ENCODE measurements at regions not wholly inside any gene's neighbourhood (a gene's known extent, or its start where the extent isn't known, plus 50 kb on each side); places are given as distances from the start of the nearest gene placed in this dataset.
A peak's percentile ranks its signal among the peaks of the same experiment; 100 is the strongest.
"Not testable (repeated sequence)": the region's sequence is repeated elsewhere in the genome, so short reads cannot be mapped to it uniquely, and the experiment has no call there.

GRCh38 chr11:82034527-82034926 lies 699.1 kb downstream of the FAM181B start:
- H2AFZ ChIP-seq (ENCODE audit: low read depth, low read length): no peak overlapping the region
- no peak overlapping the region for H3K27ac ChIP-seq (ENCODE audit: low read length, poor library complexity, severe bottlenecking)
- H3K9ac ChIP-seq (ENCODE audit: low read length): no peak overlapping the region
- no peak overlapping the region for H3K18ac ChIP-seq (ENCODE audit: low read depth in 1 of 2, low read length in 2 of 2)
- H4K8ac ChIP-seq (ENCODE audit: low read length): no peak overlapping the region
- H2BK5ac ChIP-seq (ENCODE audit: low read depth, low read length, poor library complexity, severe bottlenecking): no peak overlapping the region
- no peak overlapping the region for H2AK5ac ChIP-seq (ENCODE audit: low read length, severe bottlenecking)
- H4K91ac ChIP-seq (ENCODE audit: low read length): no peak overlapping the region
- H3K27me3 ChIP-seq (ENCODE audit: control insufficient read depth in 1 of 2, insufficient read depth in 1 of 2, low read length in 2 of 2): no peaks in the 10 kb centered on the region
- no peak overlapping the region for H2BK120ac ChIP-seq (ENCODE audit: low read depth, low read length)
- H3K79me1 ChIP-seq (replicated peaks; ENCODE audit: low read length, poor library complexity, severe bottlenecking): no peaks in the 10 kb centered on the region
- no peak overlapping the region for H2BK12ac ChIP-seq (ENCODE audit: low read length in 2 of 2)
- H3K4me3 ChIP-seq (ENCODE audit: insufficient read depth in 1 of 2, low read depth in 1 of 2, low read length in 2 of 2): no peak overlapping the region
- H3K4me2 ChIP-seq (ENCODE audit: low read length, poor library complexity, severe bottlenecking): no peak overlapping the region
- no peaks in the 10 kb centered on the region for H3K4me1 ChIP-seq (ENCODE audit: control insufficient read depth, insufficient read depth, low read depth, low read length)
- no peak for DNase-seq
- no peak overlapping the region for H3K4ac ChIP-seq (ENCODE audit: low read depth in 1 of 2, low read length in 2 of 2)
- no peaks in the 10 kb centered on the region for H3K9me3 ChIP-seq (ENCODE audit: control insufficient read depth, low read length)
- H2BK15ac ChIP-seq (ENCODE audit: low read depth, poor library complexity, severe bottlenecking): no peak overlapping the region
- no peaks in the 10 kb centered on the region for H3K36me3 ChIP-seq (ENCODE audit: control insufficient read depth in 1 of 2, insufficient read depth in 2 of 2, low read depth in 1 of 2, low read length in 2 of 2)
- no peak overlapping the region for H3K23ac ChIP-seq (ENCODE audit: low read length in 2 of 2)
- WGBS: no CpG with 5 or more reads among the region's 1 CpG
- H3K14ac ChIP-seq (ENCODE audit: low read length in 2 of 2): no peak overlapping the region

- not testable (repeated sequence) for H3K14ac ChIP-seq (ENCODE audit: low read length in 2 of 2); H3K79me1 ChIP-seq (replicated peaks; ENCODE audit: low read length, poor library complexity, severe bottlenecking); H3K18ac ChIP-seq (ENCODE audit: low read depth in 1 of 2, low read length in 2 of 2); H3K4me1 ChIP-seq (ENCODE audit: control insufficient read depth, insufficient read depth, low read depth, low read length); H3K4ac ChIP-seq (ENCODE audit: low read depth in 1 of 2, low read length in 2 of 2); H3K9ac ChIP-seq (ENCODE audit: low read length); H2BK5ac ChIP-seq (ENCODE audit: low read depth, low read length, poor library complexity, severe bottlenecking); H3K27me3 ChIP-seq (ENCODE audit: control insufficient read depth in 1 of 2, insufficient read depth in 1 of 2, low read length in 2 of 2); H4K91ac ChIP-seq (ENCODE audit: low read length); H2BK120ac ChIP-seq (ENCODE audit: low read depth, low read length); H3K4me2 ChIP-seq (ENCODE audit: low read length, poor library complexity, severe bottlenecking); H3K36me3 ChIP-seq (ENCODE audit: control insufficient read depth in 1 of 2, insufficient read depth in 2 of 2, low read depth in 1 of 2, low read length in 2 of 2); H2AFZ ChIP-seq (ENCODE audit: low read depth, low read length); H2BK15ac ChIP-seq (ENCODE audit: low read depth, poor library complexity, severe bottlenecking); H2AK5ac ChIP-seq (ENCODE audit: low read length, severe bottlenecking); DNase-seq; H3K27ac ChIP-seq (ENCODE audit: low read length, poor library complexity, severe bottlenecking); H3K23ac ChIP-seq (ENCODE audit: low read length in 2 of 2); H4K8ac ChIP-seq (ENCODE audit: low read length); H2BK12ac ChIP-seq (ENCODE audit: low read length in 2 of 2); H3K4me3 ChIP-seq (ENCODE audit: insufficient read depth in 1 of 2, low read depth in 1 of 2, low read length in 2 of 2); H3K9me3 ChIP-seq (ENCODE audit: control insufficient read depth, low read length)
- 85% methylated on average over 9 of the region's 9 CpGs for WGBS
These were observed 706.3 kb downstream of the FAM181B start for GRCh38 chr11:82027335-82027734.

- no CpG with 5 or more reads among the region's 1 CpG for WGBS
- H3K9me3 ChIP-seq (ENCODE audit: control insufficient read depth, low read length): no peaks in the 10 kb centered on the region
These were observed 708.9 kb downstream of the FAM181B start for GRCh38 chr11:82024760-82025159.

GRCh38 chr11:82012276-82012675 lies 721.4 kb downstream of the FAM181B start:
- Histone ChIP-seq H3K79me1 (replicated peaks; ENCODE audit: low read length, poor library complexity, severe bottlenecking) (no peaks in the 10 kb centered on the region), H3K9me3 (ENCODE audit: control insufficient read depth, low read length) (no peaks in the 10 kb centered on the region), H3K23ac (ENCODE audit: low read length in 2 of 2) (no peak overlapping the region), H3K4me3 (ENCODE audit: insufficient read depth in 1 of 2, low read depth in 1 of 2, low read length in 2 of 2) (no peak overlapping the region), H3K14ac (ENCODE audit: low read length in 2 of 2) (no peak overlapping the region), H2BK120ac (ENCODE audit: low read depth, low read length) (no peak overlapping the region), H3K9ac (ENCODE audit: low read length) (no peak overlapping the region), H2BK15ac (ENCODE audit: low read depth, poor library complexity, severe bottlenecking) (no peak overlapping the region), H2BK12ac (ENCODE audit: low read length in 2 of 2) (no peak overlapping the region), H2AFZ (ENCODE audit: low read depth, low read length) (no peak overlapping the region), H3K27ac (ENCODE audit: low read length, poor library complexity, severe bottlenecking) (peak overlapping the region; percentile 71), H3K4ac (ENCODE audit: low read depth in 1 of 2, low read length in 2 of 2) (no peak overlapping the region), H3K4me2 (ENCODE audit: low read length, poor library complexity, severe bottlenecking) (no peak overlapping the region), H3K27me3 (ENCODE audit: control insufficient read depth in 1 of 2, insufficient read depth in 1 of 2, low read length in 2 of 2) (no peaks in the 10 kb centered on the region), H2AK5ac (ENCODE audit: low read length, severe bottlenecking) (no peak overlapping the region), H3K36me3 (ENCODE audit: control insufficient read depth in 1 of 2, insufficient read depth in 2 of 2, low read depth in 1 of 2, low read length in 2 of 2) (no peaks in the 10 kb centered on the region), H4K91ac (ENCODE audit: low read length) (no peak overlapping the region), H3K18ac (ENCODE audit: low read depth in 1 of 2, low read length in 2 of 2) (no peak overlapping the region), H3K4me1 (ENCODE audit: control insufficient read depth, insufficient read depth, low read depth, low read length) (peaks cover 4% of the 10 kb centered on the region), H2BK5ac (ENCODE audit: low read depth, low read length, poor library complexity, severe bottlenecking) (no peak overlapping the region), H4K8ac (ENCODE audit: low read length) (no peak overlapping the region)
- 50% methylated on average over 1 of the region's 3 CpGs for WGBS
- no peak for DNase-seq

More at GRCh38 chr11:82024760-82025159, 708.9 kb downstream of the FAM181B start:
- Histone ChIP-seq H4K91ac (ENCODE audit: low read length) (no peak overlapping the region), H3K79me1 (replicated peaks; ENCODE audit: low read length, poor library complexity, severe bottlenecking) (no peaks in the 10 kb centered on the region), H3K4ac (ENCODE audit: low read depth in 1 of 2, low read length in 2 of 2) (no peak overlapping the region), H2BK15ac (ENCODE audit: low read depth, poor library complexity, severe bottlenecking) (no peak overlapping the region), H2BK5ac (ENCODE audit: low read depth, low read length, poor library complexity, severe bottlenecking) (no peak overlapping the region), H3K36me3 (ENCODE audit: control insufficient read depth in 1 of 2, insufficient read depth in 2 of 2, low read depth in 1 of 2, low read length in 2 of 2) (no peaks in the 10 kb centered on the region), H2BK12ac (ENCODE audit: low read length in 2 of 2) (no peak overlapping the region), H3K23ac (ENCODE audit: low read length in 2 of 2) (no peak overlapping the region), H3K14ac (ENCODE audit: low read length in 2 of 2) (no peak overlapping the region), H3K18ac (ENCODE audit: low read depth in 1 of 2, low read length in 2 of 2) (no peak overlapping the region), H3K27ac (ENCODE audit: low read length, poor library complexity, severe bottlenecking) (no peak overlapping the region), H3K4me3 (ENCODE audit: insufficient read depth in 1 of 2, low read depth in 1 of 2, low read length in 2 of 2) (no peak overlapping the region), H2AFZ (ENCODE audit: low read depth, low read length) (no peak overlapping the region), H3K4me2 (ENCODE audit: low read length, poor library complexity, severe bottlenecking) (no peak overlapping the region), H4K8ac (ENCODE audit: low read length) (no peak overlapping the region), H2BK120ac (ENCODE audit: low read depth, low read length) (no peak overlapping the region), H3K27me3 (ENCODE audit: control insufficient read depth in 1 of 2, insufficient read depth in 1 of 2, low read length in 2 of 2) (no peaks in the 10 kb centered on the region), H3K4me1 (ENCODE audit: control insufficient read depth, insufficient read depth, low read depth, low read length) (no peaks in the 10 kb centered on the region), H3K9ac (ENCODE audit: low read length) (no peak overlapping the region), H2AK5ac (ENCODE audit: low read length, severe bottlenecking) (no peak overlapping the region)
- no peak for DNase-seq
